HG02884 (cell line): ENCODE measurements at regions not wholly inside any gene's neighbourhood (a gene's known extent, or its start where the extent isn't known, plus 50 kb on each side); places are given as distances from the start of the nearest gene placed in this dataset.

Experiments
- ATAC-seq: cut with Tn5 transposase; IDR thresholded peaks from one replicate; pipeline ENCODE4 v1.9.1; 2021; ENCODE audit warnings: mild to moderate bottlenecking, moderate library complexity; ENCODE audit not compliant: unreplicated experiment

DNA sequence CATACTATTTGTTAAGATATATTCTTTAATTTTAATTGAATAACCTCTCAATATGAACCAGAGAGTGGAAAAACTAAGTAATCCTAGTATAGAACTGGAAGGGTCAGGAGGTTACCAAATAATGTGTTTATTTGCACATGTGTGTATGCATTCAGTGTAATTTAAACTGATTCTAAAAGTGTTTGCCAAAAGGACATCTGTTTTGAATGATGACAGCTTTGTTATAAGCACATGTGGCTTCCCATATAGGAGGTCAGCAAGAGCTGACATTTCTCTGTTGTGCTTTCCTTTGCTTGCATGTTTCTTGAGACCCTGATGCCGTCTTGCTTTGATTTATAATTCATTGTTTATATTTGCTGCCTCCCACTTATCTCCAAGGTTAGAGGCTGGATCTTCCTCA lies 383.4 kb downstream of the BRINP1 start:
- no peak for ATAC-seq

- no peak for ATAC-seq
Observed at GRCh38 chr9:118987167-118987566, 382.1 kb downstream of the BRINP1 start.

DNA sequence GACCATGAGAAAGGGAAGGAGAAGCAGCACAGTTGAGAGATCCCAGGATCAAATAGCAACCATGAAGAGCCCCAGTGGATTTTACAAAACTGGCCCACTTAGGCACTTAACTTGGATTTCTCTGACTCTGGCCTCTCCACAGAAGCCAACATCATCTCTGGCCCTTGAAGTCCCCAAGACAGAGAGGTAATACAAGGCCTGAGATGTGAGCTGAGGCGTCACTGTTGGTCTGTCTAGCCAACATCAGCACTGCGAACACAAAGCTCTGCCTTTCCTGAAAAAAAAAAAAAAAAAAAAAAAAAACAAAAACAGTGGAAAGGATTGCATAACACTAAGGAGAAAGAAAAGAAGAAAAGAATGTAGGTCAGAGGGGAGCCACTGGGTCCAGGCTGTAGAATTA lies 378.3 kb downstream of the BRINP1 start:
- no peak for ATAC-seq

DNA sequence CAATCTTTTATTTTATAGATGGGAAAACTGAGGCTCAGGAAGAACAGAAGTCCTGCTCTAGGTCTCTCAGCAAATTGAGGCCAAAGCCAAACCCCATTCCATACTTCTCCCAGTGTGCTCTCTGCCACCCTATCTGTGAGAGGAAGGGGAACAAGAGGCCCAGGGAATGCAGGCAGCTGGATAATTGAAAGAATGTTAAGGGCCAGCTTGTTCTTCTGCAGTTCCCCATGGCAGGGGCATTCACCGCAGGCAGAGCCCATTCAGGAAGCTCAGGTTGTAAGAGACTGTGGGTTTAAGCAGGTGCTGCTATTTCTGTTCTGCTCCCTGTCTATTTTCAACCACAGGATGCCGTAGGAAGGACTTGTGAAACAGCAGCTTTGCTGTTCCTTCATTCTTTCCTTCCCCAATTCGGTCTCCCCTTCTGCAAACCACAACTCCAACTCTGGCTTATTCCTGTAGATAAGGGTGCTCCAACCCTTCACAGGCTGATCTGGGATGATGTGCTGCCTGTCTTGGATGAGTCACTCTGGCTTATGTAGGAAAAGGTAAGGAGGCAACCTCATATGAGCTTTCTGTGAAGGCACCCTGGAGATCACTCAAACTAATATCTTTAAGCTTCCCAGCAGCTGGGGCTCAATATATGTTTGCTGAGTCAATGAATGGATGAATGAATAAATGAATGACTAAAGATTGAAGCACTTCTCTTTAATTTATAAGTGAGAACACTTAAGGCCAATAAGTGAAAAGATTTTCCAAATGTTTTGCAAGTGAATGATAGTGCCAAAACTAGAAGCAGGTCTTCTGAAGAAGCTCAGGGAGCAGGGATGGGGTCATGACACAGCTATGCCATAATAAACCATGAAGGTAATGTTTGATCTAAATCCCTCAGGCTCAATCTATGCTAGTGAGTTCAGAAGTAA lies 377.6 kb downstream of the BRINP1 start:
- no peak for ATAC-seq

DNA sequence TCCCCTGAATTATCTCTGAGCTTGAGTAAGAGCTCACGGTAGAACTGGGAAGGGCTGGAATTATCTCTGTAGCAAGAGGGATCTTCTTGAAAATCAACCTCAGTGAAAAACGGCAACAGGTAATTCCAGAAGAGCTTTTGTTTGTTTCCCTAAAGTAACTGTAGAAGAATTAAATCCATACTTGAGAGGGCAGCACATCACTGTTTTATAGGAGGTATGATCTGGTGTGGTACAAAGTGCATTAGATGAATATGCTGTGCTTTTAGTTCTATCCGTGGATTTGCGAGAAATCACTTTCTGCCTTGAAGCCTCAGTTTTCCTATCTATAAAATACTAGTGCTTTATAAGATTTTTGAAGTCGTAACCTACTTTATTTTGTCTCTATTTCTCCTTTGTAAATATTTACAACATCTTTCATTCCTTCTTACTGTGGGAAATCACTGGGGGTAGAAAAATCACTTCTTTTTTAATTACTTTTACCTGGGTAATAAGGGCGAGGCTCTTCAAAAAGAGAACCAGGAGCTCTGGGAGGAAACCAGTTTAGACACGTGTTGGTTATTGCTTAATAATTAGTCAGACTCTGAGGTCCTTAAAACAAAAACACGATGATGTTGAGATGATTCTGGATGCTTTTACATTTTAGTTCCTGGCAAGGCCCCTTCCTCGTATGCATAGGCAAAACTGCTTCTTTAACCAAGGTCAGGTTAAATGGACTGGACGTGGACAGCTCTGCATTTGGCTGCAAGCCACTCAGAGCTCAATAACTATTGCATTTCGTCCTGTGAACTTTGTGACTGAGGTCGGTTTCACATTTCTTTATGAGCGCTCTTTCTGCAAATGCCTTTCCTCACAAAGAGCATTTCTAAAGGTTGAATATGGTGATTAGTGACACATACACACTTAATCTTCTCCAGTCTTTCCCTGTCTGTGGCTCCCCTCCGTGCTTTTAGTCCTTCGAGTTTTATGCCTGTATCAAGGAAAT lies 376.1 kb downstream of the BRINP1 start:
- ATAC-seq = no peak

DNA sequence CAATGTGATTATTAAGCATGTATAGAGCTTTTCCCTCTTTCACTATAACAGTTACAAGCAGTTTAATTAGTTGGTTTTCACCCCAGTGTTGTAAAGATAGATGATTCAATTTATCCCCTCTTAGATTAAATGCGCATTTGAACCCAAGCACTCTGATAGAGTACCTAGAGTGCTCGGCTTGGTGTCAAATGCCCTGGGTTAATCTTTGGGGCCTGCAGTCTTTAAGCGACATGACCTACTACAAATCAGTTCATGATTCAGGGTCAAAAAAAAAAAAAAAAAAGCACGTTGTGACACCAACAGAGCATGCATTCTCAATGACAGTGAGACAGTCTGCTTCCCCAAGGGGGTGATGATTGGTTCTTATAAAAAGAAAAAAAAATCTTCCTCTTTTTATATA lies 375.3 kb downstream of the BRINP1 start:
- no peak for ATAC-seq

DNA sequence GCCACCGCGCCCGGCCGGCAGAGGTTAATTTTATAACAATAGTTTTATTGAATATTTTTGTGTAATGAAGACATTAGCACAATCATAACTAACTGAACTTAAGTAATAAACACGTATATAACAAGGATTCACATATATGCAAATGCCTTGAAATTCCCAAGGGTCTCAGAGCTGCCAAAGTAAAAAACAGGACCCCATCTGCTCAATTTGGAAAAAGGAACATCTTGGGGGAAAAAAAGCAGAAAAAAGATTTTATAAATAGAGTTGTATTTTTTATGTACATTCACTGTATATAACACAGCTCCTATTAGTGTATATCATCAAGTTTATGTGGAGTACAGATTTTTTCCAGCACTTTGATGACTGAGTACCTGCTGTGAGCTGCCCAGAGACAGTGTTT lies 366.7 kb downstream of the BRINP1 start:
- no peak for ATAC-seq

DNA sequence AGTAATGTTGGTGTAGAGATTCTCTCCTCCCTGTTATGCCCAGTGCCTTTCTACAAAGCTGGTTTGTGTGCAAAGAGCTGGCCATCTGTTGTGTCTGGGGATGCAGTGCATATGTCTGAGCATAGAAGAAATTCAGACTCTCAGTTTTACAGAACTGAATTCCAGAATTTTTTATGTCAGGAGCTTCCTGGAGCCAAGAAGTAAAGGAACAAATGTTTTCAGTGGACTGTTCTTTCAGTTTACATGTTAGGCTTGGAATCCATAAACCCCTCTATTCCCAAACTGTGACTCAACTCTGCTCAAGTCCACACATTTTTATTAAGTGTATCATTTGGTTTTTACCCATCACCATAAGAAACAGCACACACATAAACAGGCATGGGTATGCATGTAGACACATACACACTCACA lies 366.0 kb downstream of the BRINP1 start:
- no peak for ATAC-seq

GRCh38 chr9:119003882-119004617 lies 365.2 kb downstream of the BRINP1 start:
- ATAC-seq = no peak

GRCh38 chr9:119004618-119004990 lies 364.6 kb downstream of the BRINP1 start:
- ATAC-seq = no peak

DNA sequence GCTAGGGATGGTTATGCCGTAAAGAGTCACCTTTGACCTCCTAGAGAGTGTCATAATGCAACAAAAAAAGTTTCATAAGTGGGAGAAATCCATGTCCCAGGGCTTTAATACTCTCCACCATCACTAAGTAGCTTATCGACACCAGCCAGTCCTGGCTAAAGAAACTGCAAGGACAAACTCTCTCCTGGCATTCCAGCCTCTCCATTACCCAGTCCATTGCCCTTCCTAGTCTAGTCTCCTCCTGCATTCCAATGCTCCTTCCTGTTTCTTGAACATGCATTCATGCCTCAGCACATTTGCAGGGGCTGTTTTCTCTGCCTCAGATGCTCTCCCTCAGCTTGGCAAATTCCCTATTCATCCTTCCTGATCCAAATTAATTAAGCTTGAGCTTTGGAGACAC lies 364.1 kb downstream of the BRINP1 start:
- ATAC-seq = no peak

GRCh38 chr9:119009249-119009648 lies 360.0 kb downstream of the BRINP1 start:
- ATAC-seq = no peak

DNA sequence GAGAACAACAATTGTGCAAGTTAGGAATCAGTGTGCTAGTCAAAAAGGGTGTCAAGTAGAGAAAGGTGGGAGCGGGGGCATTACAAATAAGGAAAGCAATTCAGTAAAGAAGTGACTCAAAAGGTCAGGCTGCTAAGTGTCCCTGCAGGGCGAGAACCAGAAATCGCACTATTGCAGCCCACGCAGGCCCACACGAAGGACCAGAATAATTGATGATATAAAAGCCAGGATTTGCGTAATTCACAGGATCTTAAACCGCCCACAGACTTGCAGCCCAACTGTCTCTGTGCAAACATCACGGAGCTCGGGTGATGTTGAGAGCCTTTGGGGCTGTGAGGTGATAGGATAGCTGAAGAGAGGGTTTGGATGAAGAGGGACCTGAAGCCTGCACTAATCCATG lies 349.0 kb downstream of the BRINP1 start:
- ATAC-seq = no peak

DNA sequence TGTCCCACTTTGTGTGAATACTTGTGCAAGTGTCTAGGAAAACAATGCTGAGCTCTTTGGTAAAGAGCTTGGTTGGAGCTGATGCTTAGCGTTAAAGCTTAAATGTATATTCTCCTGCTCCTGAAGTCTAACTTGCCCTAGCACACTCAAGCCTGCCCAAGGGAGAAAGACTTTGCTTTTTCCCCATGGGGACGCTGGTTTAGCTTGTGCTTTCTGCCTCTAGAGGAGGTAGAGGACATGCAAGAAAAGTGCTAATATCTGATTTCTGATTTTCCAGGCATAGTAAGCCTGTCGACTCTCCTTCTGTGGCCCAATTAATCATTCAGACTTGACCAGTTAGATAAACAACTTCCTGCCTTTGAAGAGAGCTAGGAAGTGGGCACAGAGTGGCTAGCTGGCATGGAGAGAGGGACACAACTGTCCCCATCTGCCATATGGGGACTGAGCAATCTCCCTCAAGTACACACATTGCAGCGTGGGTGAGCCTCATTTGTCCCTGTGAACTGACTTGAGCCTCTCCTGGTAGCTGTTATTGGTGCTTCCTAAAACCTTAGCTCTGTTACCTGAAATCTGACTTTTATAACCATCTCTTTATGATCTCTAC lies 348.4 kb downstream of the BRINP1 start:
- no peak for ATAC-seq

DNA sequence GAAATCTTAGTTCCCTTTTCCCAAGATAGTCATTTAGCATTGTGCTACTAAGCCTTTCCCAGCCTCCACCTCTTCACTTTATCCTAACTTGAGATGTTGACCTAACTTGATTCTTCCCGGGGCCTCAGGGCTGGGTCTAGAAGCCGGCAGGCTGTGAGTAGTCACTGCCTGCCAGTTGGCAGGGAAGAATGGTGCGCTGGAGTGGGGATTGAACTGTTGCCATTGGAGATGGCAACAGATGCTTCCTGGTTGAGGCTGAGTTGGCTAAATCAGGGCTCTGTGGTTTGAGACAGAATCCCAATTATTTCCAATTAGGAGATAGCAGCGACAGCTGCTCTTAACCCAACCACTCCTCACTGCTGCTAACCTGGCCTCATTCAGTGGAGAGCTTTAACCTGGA lies 343.1 kb downstream of the BRINP1 start:
- no peak for ATAC-seq

- ATAC-seq = no peak
Observed at GRCh38 chr9:119027901-119028699, 341.1 kb downstream of the BRINP1 start.

GRCh38 chr9:119029886-119030285 lies 339.3 kb downstream of the BRINP1 start:
- no peak for ATAC-seq

DNA sequence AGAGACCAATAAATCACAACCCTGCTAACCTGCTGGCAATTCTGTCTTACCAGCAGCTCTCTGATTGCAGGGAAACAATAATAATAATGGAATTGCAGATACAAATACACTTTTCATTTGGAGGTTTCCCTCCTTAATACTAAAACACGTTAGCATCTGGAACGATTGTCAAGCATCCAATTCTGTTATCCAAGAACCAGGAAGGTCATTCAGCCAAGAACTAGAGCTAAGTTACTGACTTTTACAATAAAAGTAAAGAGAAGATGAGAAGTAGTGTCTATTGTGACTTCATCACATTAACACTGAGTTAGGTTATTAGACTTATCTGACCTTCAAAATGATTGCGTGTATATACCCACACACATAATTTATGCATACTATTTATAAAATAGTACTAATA lies 335.6 kb downstream of the BRINP1 start:
- no peak for ATAC-seq

GRCh38 chr9:119036969-119037368 lies 332.3 kb downstream of the BRINP1 start:
- ATAC-seq = no peak

- no peak for ATAC-seq
Observed at GRCh38 chr9:119043996-119044395, 325.2 kb downstream of the BRINP1 start.
